RWPE2 (cell line): ENCODE measurements at regions not wholly inside any gene's neighbourhood (a gene's known extent, or its start where the extent isn't known, plus 50 kb on each side); places are given as distances from the start of the nearest gene placed in this dataset.

Experiments
- ATAC-seq: fragments of 200-7000 bp; cut with Tn5 transposase; 3 replicates; pipeline ENCODE4 v1.9.1; 2021; ENCODE audit warnings: low read depth
- DNase-seq: peaks from one replicate; pipeline ENCODE4 v3.0.0-alpha.2; 2020; ENCODE audit warnings: low spot score
- H3K27ac ChIP-seq: fragments of 450-650 bp; 2 replicates; pipeline ENCODE4 v1.5.1; 2017; ENCODE audit warnings: mild to moderate bottlenecking; ENCODE audit not compliant: poor library complexity, severe bottlenecking
- H3K27me3 ChIP-seq: fragments of 250-450 bp; sonication (Bioruptor Pico); 2 replicates; pipeline ENCODE4 v1.5.1; 2021; ENCODE audit warnings: mild to moderate bottlenecking, moderate library complexity; ENCODE audit not compliant: insufficient read depth, poor library complexity, severe bottlenecking
- H3K36me3 ChIP-seq: fragments of 250-450 bp; sonication (Bioruptor Pico); 2 replicates; pipeline ENCODE4 v1.5.1; 2020; ENCODE audit warnings: low read depth, mild to moderate bottlenecking, moderate library complexity
- H3K4me1 ChIP-seq: fragments of 250-450 bp; sonication (Bioruptor Pico); 2 replicates; pipeline ENCODE4 v1.5.1; 2021; ENCODE audit warnings: mild to moderate bottlenecking, moderate library complexity; ENCODE audit not compliant: insufficient read depth, poor library complexity, severe bottlenecking
- H3K4me3 ChIP-seq: fragments of 250-450 bp; sonication (Bioruptor Pico); 2 replicates; pipeline ENCODE4 v1.5.1; 2021; ENCODE audit warnings: mild to moderate bottlenecking, moderate library complexity; ENCODE audit not compliant: severe bottlenecking
- H3K9me3 ChIP-seq: fragments of 250-450 bp; sonication (Bioruptor Pico); 2 replicates; pipeline ENCODE4 v1.5.1; 2021; ENCODE audit warnings: mild to moderate bottlenecking, moderate library complexity; ENCODE audit not compliant: severe bottlenecking
- CTCF ChIP-seq: fragments of 450-650 bp; IDR thresholded peaks from one replicate; pipeline ENCODE4 v1.5.1; 2017; ENCODE audit warnings: mild to moderate bottlenecking, moderate library complexity; ENCODE audit not compliant: poor library complexity, severe bottlenecking

GRCh38 chr6:15993716-15994228, 135.1 kb upstream of the MYLIP start:
- Histone ChIP-seq H3K36me3 (no peaks in the 10 kb centered on the region), H3K9me3 (no peaks in the 10 kb centered on the region), H3K27me3 (no peaks in the 10 kb centered on the region), H3K4me1 (no peaks in the 10 kb centered on the region), H3K4me3 (no peak overlapping the region), H3K27ac (no peak overlapping the region)
- DNase-seq (no peak), ATAC-seq (no peak)
- TF ChIP-seq CTCF: no peak

- no peaks in the 10 kb centered on the region for H3K36me3 ChIP-seq
- no peak overlapping the region for H3K27ac ChIP-seq
- H3K4me3 ChIP-seq: no peak overlapping the region
- DNase-seq: no peak
- no peaks in the 10 kb centered on the region for H3K27me3 ChIP-seq
- no peak for TF ChIP-seq CTCF
- ATAC-seq: no peak
- no peaks in the 10 kb centered on the region for H3K4me1 ChIP-seq
- H3K9me3 ChIP-seq: no peaks in the 10 kb centered on the region
Measured at GRCh38 chr6:15990179-15990578, 138.7 kb upstream of the MYLIP start.

- H3K27me3 ChIP-seq: no peaks in the 10 kb centered on the region
- no peak for DNase-seq
- no peaks in the 10 kb centered on the region for H3K36me3 ChIP-seq
- H3K27ac ChIP-seq: no peak overlapping the region
- no peak for TF ChIP-seq CTCF
- H3K4me3 ChIP-seq: no peak overlapping the region
- no peaks in the 10 kb centered on the region for H3K9me3 ChIP-seq
- no peaks in the 10 kb centered on the region for H3K4me1 ChIP-seq
- no peak for ATAC-seq
Measured at GRCh38 chr6:15989397-15989796, 139.5 kb upstream of the MYLIP start.

GRCh38 chr6:15987569-15987968, 141.3 kb upstream of the MYLIP start:
- Histone ChIP-seq H3K27me3 (no peaks in the 10 kb centered on the region), H3K27ac (no peak overlapping the region), H3K36me3 (no peaks in the 10 kb centered on the region), H3K9me3 (no peaks in the 10 kb centered on the region), H3K4me3 (no peak overlapping the region), H3K4me1 (no peaks in the 10 kb centered on the region)
- no peak for TF ChIP-seq CTCF
- ATAC-seq: no peak
- no peak for DNase-seq

- H3K4me1 ChIP-seq: no peaks in the 10 kb centered on the region
- no peaks in the 10 kb centered on the region for H3K9me3 ChIP-seq
- DNase-seq (no peak), ATAC-seq (no peak)
- no peaks in the 10 kb centered on the region for H3K36me3 ChIP-seq
- H3K27me3 ChIP-seq: no peaks in the 10 kb centered on the region
- no peak overlapping the region for H3K4me3 ChIP-seq
- no peak for TF ChIP-seq CTCF
- H3K27ac ChIP-seq: no peak overlapping the region
Measured at GRCh38 chr6:15986027-15986629, 142.8 kb upstream of the MYLIP start.
